GM12891 (cell line): ENCODE measurements at regions not wholly inside any gene's neighbourhood (a gene's known extent, or its start where the extent isn't known, plus 50 kb on each side); places are given as distances from the start of the nearest gene placed in this dataset.

ENCODE experiments used
- DNase-seq: peaks from one replicate; pipeline ENCODE4 v3.0.0; 2011; ENCODE audit warnings: low spot score; ENCODE audit not compliant: insufficient read length
- FAIRE-seq: peaks from 2 replicates; lab custom pipeline; 2011; peaks lifted over from hg19 to GRCh38; lab: Jason Lieb, UNC
- PAX5 ChIP-seq: IDR thresholded peaks from 2 replicates; pipeline ENCODE4 v1.6.1; 2011; ENCODE audit warnings: low read length, moderate library complexity, mild to moderate bottlenecking; ENCODE audit not compliant: insufficient read depth, severe bottlenecking
- POLR2A ChIP-seq: IDR thresholded peaks from 2 replicates; pipeline ENCODE4 v1.6.1; 2011; ENCODE audit warnings: low read depth, low read length, control low read depth
- POLR2AphosphoS5 ChIP-seq: IDR thresholded peaks from 2 replicates; pipeline ENCODE4 v1.6.1; 2011; ENCODE audit warnings: low read depth, low read length, control low read depth
- POU2F2 ChIP-seq: IDR thresholded peaks from 2 replicates; pipeline ENCODE4 v1.6.1; 2011; ENCODE audit warnings: low read depth, mild to moderate bottlenecking, control low read depth, low read length, moderate library complexity
- SPI1 ChIP-seq: IDR thresholded peaks from 2 replicates; pipeline ENCODE4 v1.6.1; 2011; ENCODE audit warnings: low read depth, low read length, control low read depth
- TAF1 ChIP-seq: IDR thresholded peaks from 2 replicates; pipeline ENCODE4 v1.6.1; 2011; ENCODE audit warnings: low read depth, low read length, control low read depth

DNA sequence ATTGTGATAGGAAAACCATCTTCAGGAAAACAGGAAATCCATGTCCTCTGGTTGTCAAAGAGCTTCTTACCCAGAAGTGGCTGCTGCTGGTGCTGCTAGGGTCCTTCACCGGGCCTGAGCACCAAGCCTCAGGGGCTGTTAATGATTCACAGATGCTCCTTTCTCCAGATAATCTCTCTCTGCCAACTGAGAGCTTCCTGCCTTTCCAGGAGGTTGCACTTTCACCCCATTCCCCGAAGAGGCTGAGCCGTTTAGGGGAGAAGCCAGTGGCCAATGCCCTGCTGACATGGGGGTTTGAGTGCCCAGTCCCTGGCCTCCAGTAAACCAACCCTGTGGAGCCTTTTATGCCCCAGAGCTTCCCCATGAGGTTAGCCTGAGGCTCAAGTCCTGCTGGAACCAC lies 122.4 kb downstream of the CBLN4 start:
- TF ChIP-seq TAF1 (no peak), POLR2AphosphoS5 (no peak), POLR2A (no peak), SPI1 (no peak), POU2F2 (no peak), PAX5 (no peak)
- no peak for FAIRE-seq
- no peak for DNase-seq

- DNase-seq (no peak), FAIRE-seq (no peak)
- TF ChIP-seq POLR2A: no peak
- no peak for TF ChIP-seq PAX5
- no peak for TF ChIP-seq POU2F2
- TF ChIP-seq SPI1: no peak
- TF ChIP-seq TAF1: no peak
- TF ChIP-seq POLR2AphosphoS5: no peak
Observed at GRCh38 chr20:55882286-55882685, 123.0 kb downstream of the CBLN4 start.

GRCh38 chr20:55881204-55881603 lies 124.1 kb downstream of the CBLN4 start:
- no peak for FAIRE-seq
- no peak for DNase-seq
- TF ChIP-seq TAF1 (no peak), POLR2A (no peak), PAX5 (no peak), POLR2AphosphoS5 (no peak), POU2F2 (no peak), SPI1 (no peak)

GRCh38 chr20:55880361-55880760 lies 125.0 kb downstream of the CBLN4 start:
- FAIRE-seq (no peak), DNase-seq (no peak)
- TF ChIP-seq PAX5 (no peak), SPI1 (no peak), POU2F2 (no peak), POLR2AphosphoS5 (no peak), TAF1 (no peak), POLR2A (no peak)

DNA sequence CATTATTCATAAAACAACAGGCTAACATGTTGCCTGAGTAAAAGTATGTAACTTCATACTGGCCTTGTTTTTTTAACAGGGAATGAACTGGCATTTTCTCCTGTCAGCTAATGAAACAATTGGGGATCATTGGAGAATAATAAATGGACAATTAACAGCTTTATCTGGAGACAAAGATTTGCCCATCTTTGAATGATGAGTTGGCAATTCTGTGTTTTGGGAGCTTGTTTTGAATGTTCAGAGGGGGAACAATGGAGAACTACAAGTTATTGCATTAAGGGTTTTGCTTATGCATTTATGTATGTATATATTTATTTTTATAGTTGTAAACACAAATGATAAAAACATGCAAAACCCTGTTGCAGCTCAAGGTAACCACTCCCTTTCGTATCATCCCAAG lies 150.3 kb downstream of the CBLN4 start:
- DNase-seq (no peak), FAIRE-seq (no peak)
- TF ChIP-seq POLR2A: no peak
- TF ChIP-seq SPI1: no peak
- no peak for TF ChIP-seq POLR2AphosphoS5
- no peak for TF ChIP-seq POU2F2
- TF ChIP-seq TAF1: no peak
- TF ChIP-seq PAX5: no peak

- no peak for TF ChIP-seq POLR2AphosphoS5
- TF ChIP-seq POU2F2: no peak
- DNase-seq: no peak
- FAIRE-seq: no peak
Observed at GRCh38 chr20:55830121-55830827, 175.0 kb downstream of the CBLN4 start.

- no peak for FAIRE-seq
- TF ChIP-seq POU2F2 (no peak), POLR2AphosphoS5 (no peak), POLR2A (no peak), TAF1 (no peak), PAX5 (no peak), SPI1 (no peak)
- DNase-seq: no peak
Observed at GRCh38 chr20:55805138-55805537, 200.2 kb downstream of the CBLN4 start.

GRCh38 chr20:55800552-55801245 lies 204.6 kb downstream of the CBLN4 start:
- DNase-seq (no peak), FAIRE-seq (no peak)
- no peak for TF ChIP-seq POU2F2
- no peak for TF ChIP-seq POLR2AphosphoS5
- TF ChIP-seq PAX5: no peak
- no peak for TF ChIP-seq TAF1
- TF ChIP-seq POLR2A: no peak
- no peak for TF ChIP-seq SPI1

DNA sequence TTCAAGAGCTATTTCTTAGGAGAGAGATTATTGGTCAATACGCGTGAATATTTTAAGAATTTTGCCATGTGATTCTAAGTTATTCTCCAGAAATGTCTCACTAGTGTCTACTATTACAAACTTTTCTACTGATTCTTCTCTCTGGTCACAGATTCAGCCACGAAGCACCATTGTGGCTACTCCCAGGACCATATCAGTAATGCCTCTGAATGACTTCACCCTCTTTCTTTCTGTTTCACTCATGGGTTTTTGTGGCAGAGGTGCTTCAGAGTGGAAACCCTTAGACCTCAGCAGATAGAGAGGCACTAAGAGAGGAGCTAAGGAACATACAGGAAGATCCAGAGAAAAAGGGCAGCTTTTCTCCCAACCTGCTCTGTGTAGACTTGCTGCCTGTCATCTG lies 211.3 kb downstream of the CBLN4 start:
- no peak for TF ChIP-seq POU2F2
- TF ChIP-seq POLR2A: no peak
- TF ChIP-seq TAF1: no peak
- no peak for TF ChIP-seq PAX5
- no peak for TF ChIP-seq POLR2AphosphoS5
- TF ChIP-seq SPI1: no peak
- FAIRE-seq (no peak), DNase-seq (no peak)

- FAIRE-seq (no peak), DNase-seq (no peak)
- no peak for TF ChIP-seq POU2F2
- TF ChIP-seq POLR2A: no peak
- TF ChIP-seq TAF1: no peak
- no peak for TF ChIP-seq SPI1
- TF ChIP-seq POLR2AphosphoS5: no peak
- no peak for TF ChIP-seq PAX5
Observed at GRCh38 chr20:55792049-55792448, 213.3 kb downstream of the CBLN4 start.

- FAIRE-seq: no peak
- DNase-seq: no peak
- TF ChIP-seq POLR2AphosphoS5 (no peak), POLR2A (no peak), TAF1 (no peak), SPI1 (no peak), PAX5 (no peak), POU2F2 (no peak)
Observed at GRCh38 chr20:55790178-55790577, 215.1 kb downstream of the CBLN4 start.
